GM21529 (cell line): ENCODE measurements at regions not wholly inside any gene's neighbourhood (a gene's known extent, or its start where the extent isn't known, plus 50 kb on each side); places are given as distances from the start of the nearest gene placed in this dataset.

ENCODE experiments used
- ATAC-seq: cut with Tn5 transposase; IDR thresholded peaks from one replicate; pipeline ENCODE4 v1.9.1; 2021; ENCODE audit not compliant: unreplicated experiment

DNA sequence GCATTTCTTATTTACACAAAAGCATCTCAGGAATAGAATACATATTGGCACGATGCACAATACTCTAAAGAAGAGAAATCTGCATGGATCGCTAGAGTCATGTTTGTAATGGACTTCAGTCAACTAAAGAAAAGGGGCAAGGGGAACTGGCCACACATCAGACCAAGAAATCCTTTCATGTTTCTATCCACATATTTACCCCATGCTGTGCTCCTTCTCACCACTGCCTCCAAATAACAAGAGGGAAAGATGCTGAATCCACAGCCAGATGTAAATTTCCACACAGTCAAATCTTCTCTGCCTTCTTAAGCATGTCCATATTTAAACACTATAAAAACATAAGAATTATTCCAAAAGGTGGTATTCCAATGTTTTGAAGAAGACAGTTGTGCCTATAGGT lies 67.6 kb downstream of the COX18 start:
- ATAC-seq, result no peak

DNA sequence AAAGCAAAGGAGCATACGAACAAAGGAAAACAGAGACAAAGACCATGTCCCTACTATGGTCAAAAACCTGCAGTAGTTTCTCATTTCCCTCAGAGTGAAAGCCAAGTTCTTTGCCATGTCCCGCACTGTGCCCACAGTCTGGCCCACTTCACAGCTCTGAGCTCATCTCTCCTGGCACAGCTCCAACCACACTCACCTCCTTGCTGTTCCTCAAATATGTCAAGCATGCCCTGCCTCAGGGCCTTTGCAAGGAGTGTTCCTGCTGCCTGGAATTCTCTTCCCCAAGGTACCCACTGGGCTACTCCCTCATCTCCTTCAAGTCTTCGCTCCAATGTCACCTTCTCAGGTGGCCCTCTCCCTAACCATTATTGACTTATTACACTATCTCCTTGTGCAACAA lies 72.1 kb downstream of the COX18 start:
- ATAC-seq, result no peak

DNA sequence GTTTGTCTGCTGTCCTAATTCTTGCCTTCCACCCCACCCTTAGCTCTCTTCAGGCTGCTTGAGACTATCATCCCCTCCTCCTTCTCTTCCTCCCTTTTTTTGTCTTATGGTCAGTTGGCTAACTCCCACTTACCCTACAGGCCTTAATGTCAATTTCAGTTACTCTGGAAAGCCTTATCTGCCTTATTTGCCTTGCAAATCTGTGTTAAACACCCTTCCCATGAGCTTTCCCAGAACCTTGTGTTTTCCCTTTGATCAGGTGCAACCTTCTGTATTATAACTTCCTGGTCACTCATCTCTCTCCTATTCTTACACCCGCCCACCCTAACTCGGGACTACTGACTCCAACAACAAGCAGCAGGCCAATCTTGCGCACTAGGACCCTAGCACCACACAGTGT lies 74.8 kb downstream of the COX18 start:
- ATAC-seq, result no peak

DNA sequence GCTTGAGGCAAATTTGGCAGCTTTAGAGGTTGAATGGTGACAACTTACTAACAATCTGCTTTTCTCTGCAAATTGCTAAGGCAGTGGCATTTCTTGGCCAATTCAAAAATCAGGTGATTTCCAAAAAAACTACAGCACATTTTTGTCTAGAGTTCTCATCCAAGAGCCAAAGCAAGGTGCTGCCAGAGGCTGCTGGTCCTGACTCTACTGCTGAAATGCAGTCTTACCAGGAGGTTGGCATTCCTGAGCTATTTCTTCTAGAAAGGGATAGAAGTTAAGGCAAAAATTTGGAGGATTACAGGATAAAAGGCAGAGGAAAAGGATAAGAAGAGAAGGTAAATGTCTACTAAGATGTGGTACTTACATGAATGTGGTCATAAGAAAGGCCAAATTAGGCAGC lies 75.6 kb downstream of the COX18 start:
- no peak for ATAC-seq

DNA sequence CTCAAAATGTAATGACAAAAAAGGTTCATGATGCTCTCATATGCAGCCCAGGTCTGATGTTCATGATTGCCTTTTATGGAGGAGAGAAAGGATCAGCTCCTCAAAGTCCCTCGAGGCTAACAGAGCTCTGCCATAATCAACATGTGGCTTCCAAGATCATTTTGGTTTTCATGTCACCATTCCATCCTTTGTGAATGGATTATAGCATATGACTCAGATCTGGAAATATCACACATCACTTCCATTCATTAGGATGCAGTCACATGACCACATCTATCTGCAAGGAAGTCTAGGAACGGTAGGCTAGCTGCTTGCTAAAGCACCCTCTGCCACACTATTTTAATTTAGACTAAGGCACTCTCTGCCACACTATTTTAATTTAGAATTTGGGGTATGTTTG lies 77.6 kb downstream of the COX18 start:
- no peak for ATAC-seq

DNA sequence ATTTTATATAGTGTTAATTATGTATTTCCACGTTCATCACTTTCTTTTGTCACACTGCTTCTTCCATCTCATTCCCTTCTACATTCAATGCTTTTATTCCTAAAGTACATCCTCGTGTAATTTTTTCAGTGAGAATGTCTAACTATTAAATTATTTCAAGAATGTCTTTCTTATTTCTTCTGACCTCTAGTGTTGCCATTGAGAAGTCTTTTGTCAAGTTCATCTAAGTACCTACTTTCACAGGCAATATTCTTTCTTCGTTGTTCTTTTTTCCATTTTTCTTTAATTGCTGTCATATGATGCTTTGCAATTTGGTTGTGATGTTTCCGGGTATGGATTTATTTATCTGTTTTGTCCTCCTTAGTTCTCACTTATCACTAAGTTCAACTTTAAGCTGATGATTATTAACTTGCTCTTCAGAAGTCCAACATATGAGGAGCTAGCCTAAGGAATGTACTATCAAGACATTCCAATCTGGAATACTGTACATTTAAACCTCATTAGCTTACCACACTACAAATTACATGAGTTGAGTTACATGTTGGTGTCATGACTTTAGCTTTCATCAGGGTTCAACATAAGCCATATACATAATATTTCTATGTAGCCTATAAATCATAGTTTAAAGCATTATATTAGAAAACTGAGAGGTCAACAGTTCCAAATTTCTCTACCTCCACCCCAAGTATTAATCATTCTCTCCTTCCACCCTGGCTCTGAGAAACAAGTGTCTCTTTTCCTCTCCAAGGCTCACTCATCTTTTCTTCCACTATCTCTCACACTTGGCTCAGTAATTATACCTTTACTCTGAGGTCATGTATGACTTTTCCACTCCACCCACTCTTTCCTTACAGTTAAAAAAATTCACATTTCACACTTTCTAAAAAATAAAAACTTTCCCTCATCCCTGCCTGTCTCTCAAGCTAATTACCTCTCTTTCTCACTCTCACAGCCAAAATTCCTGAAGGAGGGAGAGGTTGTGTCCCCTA lies 81.5 kb downstream of the COX18 start:
- no peak for ATAC-seq

DNA sequence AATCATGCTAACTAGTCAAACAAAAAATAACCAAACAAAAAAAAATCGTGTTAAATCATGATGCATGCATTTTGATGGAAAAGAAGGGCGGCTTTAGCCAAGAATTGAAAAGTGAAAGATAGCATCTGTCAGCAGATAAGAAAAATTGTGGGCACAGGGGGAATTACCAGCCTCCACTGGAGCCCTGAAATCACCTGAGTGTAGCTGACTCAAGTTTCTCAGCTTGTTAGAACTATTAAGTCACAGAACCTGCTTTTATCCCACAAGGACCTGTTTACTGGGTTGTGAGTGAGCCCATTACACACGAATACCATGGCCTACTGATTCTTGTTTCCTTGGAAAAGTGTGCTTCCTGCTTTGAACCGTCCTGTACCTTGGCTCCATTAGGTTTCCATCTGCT lies 85.2 kb downstream of the COX18 start:
- ATAC-seq, result no peak

DNA sequence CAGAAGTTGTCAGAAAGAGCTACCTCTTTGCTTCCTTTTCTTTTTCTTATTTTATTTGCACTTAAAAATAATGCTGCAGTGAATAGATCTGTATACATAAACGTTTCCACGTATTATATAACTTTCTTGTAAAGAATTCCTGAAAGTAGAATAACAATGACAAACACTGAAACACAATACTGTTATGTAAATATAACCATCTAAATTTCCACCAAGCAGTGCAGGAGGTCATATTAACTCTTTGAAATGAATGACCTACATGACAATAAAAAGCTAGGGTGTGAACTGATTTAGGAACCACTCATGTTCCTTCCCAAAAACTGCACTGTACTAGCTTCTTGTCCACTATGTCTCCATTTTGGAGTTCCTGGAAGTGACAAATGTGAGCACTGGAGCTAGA lies 85.8 kb downstream of the COX18 start:
- ATAC-seq, result no peak

DNA sequence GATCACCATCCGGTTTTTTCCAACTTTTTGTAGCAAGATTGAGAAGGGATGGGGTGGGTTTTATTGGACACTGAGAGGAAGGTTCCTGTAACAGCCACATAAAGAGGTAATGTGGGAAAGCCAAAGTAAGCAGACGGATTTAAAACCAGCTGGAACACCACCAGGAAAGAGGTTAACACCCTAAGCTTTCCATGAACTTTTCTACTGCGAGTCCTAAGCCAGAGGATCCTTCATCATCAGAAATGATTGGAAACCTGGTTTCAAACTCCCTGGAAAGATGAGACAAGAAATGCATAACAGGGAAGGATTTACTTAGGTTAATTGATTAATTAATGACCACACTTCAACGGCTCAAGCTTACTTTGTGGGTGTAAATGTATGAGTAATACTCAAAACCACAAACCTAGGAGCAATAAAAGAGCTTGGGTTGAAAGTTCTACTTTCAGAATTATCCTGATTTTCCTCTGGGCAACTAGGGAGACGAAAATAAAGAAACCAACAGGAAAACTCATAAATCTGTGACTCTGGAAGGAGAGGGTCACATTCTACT lies 91.5 kb downstream of the COX18 start:
- no peak for ATAC-seq

DNA sequence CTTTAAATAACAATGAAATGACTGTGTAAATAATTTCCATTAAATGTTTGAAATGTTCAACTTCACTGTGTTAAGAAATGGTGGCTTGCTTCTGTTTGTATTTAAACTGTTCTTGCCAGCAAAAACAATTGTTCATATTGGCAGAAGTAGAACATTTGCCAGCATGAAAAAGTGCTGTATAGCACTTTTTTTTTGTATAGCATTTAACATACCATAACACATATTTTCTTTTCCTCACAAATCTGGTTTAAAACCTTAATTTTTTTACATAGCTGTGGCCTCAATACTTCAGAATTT lies 94.1 kb downstream of the COX18 start:
- ATAC-seq, result no peak

DNA sequence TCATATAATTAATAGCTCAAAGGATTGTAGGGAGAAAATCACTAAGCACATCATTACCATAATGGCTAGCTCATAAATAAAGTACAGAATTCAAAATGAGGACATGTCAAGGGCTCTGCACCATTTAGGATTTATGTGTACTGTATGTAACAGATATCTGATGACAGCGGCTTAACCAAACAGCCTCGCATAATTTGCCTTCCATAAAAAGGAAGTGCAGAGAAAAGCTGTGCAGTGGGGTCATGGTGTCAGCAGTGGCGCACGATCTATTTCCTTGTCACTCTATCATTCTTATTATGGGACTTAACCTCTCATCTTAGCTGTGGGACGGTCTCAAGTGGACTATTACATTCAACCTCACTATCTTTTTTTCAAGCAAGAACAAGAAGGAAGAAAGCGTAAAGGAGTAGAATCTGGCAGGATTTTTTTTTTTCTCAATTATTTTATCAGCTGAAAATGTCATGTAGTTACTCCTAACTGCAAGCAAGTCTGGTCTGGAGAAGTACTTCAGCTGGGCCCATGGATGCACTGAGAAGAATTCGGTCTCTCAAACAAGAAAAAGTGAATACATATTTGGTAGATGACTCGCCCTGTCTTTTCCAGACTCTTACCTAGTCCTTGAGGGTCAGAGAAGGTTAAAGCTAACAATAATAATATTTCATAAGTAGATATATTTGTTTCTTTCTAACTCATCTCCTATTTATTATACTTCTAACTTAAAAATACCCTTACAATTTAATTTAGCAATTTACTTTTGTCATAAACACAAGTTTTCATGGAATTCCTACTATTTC lies 94.6 kb downstream of the COX18 start:
- no peak for ATAC-seq

DNA sequence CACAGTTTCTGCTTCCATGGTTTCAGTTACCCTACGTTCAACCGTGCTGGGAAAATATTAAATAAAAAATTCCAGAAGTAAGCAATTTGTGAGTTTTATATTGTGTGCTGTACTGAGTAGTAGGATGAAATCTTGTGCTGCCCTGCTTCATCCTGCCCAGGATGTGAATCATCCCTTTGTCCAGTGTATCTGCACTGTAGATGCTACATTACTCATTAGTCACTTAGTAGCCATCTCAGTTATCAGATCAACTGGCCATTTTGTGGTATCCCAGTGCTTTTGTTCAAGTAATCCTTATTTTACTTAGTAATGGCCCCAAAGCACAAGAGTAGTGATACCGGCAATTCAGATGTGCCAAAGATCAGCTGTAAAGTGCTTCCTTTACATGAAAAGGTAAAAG lies 97.9 kb downstream of the COX18 start:
- no peak for ATAC-seq

DNA sequence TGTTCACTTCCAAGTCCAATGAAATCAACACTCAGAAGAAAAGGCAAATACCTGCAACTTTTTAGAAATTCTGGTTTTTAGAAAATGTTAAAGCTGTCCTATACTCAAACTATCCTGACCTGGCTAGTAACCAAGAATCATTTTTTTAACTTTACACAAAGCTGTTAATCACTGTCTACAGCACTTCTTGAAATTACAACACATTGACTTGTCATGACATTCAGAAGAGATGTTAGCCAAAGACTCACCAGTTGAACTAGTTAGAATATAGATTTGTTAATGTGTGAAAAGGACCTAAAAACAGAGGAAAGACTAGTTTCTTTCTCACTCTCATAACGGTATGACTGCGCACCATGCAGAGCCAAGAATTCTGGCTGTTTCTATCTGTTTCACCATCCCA lies 98.8 kb downstream of the COX18 start:
- no peak for ATAC-seq

DNA sequence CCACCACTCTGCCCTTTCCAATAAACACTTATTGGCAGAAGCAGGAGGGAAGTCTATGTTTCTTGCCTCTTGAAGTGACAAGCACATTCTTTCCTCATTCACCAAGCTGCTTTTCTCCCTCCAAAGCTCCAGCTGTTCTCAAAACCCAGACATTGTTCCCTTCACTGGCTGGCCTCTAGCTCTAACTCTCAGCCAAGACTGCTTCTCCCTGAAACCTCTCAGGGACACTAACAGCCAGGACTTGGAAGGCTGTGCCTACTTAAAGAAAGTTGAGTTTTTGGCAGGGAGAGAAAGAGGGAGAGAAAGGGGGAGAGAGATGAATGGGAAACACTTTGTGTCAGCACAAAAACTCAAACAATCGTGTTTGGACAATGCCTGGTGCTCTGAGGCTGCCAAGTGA lies 99.5 kb downstream of the COX18 start:
- no peak for ATAC-seq

DNA sequence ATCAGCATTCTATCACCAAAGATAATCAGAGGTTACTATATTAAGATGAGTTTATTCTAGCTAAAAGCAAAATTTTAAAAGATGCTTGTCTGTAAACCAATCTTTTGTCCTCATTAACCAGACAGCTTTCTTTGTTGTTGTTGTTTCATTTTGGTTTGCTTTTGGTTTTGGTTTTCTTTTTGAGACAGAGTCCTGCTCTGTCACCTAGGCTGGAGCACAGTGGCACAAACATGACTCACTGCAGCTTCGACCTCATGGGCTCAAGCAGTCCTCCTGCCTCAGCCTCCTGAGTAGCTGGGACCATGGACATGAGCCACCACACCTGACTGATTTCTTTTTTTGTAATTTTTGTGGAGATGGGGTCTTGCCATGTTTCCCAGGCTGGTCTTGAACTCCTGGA lies 102.9 kb downstream of the COX18 start:
- peak; percentile 57 for ATAC-seq

DNA sequence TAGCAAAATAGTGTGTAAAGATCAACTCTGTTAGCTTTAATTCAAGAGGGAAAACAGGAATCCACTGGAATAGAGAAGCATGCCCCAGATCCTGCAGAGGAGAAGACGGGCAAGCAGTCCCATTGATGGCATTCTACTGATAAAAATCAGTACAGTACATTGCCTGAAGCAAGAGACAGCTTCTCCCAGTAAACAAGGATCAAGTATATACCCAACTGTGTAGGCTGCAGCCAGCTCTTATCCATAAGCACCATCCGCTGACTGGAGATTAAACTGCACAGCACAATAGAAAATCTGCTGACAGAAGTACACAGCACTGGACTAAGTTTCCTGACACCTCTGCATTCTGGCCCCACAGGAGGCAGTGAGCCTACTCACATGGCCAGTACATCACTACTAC lies 110.1 kb downstream of the COX18 start:
- no peak for ATAC-seq

DNA sequence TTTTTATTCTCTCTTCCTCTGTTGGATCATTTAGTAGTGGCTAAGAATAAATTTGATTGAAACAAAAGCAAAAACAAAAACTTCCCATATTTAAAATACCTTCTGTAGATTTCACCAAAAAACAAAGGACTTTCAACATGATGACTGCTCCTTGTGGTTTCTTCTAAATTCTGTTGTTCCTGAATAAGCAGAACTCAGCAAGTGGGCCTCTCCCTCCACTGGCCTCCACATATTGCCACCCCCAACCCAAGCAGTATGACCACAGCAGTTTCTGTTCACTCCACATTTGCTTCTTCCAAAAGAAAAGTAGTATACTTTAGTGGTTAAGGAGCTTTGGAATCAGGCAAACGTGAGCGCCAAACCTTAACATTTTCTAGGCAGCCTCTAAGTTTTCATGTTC lies 114.7 kb downstream of the COX18 start:
- no peak for ATAC-seq

DNA sequence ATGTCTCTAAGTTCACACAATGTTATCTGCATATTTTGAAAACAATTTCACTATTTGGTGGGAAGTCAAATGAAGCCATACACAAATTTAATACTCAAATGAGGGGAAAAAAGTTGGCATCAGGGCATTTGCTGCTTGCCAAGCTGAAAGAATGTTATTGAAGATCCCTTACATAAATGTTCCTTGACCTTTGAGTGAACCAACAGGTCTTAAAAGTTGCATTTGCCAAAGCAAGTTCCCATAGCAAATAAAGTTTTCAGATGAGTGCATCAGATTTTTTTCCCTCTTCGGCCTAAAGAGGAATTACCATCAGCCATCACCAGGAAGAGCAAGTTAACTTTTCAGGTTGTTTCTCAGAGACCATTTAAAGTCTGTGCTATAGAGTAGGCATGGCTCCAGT lies 115.9 kb downstream of the COX18 start:
- ATAC-seq, result no peak

DNA sequence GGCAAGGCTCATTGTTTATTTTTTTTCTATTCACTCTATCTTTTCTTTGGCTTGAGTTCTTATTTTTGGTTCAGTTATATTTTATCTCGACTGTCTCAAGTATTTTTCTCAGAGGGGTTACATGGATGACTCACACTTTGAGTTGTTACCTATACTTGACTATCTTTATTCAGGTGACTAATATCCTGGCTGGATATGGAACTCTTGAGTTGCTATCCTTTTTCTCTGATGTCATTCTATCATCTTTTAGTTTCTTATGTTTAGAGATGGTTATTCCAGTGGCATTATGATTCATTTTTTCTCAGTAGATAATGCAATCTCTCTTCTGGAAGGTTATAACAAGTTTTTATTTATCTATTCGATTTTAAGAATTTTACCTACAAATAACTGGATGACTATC lies 117.9 kb downstream of the COX18 start:
- no peak for ATAC-seq

DNA sequence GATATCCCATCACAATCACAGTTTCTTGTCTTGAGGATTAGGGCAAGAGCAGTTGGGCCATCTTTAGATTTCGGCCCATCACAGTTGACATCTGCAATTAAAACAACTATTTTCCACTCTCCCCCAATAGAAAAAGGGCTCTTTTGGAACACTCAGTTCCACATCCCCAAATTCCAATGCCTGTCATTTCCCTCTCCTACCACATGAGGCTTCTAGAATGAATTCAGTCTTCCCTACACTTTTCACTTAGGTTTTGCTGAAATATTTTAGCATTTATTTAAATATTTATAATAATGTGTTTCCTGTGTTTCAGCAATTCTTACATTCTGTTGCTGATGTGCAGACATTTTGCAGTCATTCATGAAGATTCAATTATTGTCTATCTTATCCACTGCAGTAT lies 118.4 kb downstream of the COX18 start:
- ATAC-seq, result no peak

DNA sequence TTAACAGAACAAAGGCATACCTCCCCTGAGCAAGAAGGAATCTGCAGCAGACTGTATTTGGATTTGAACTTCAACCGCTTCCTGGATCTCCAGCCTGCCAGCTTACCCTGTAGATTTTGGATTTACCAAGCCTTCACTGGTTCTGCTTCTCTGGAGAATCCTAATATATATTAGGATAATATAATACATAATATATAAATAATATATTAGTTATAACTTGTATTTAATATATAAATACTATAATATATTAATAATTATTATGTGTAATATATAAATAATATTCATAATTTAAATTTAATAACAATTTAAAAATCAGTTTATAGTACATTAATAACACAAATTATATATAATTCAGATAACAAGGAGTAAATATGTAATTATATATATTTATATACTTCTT lies 121.4 kb downstream of the COX18 start:
- ATAC-seq, result no peak

DNA sequence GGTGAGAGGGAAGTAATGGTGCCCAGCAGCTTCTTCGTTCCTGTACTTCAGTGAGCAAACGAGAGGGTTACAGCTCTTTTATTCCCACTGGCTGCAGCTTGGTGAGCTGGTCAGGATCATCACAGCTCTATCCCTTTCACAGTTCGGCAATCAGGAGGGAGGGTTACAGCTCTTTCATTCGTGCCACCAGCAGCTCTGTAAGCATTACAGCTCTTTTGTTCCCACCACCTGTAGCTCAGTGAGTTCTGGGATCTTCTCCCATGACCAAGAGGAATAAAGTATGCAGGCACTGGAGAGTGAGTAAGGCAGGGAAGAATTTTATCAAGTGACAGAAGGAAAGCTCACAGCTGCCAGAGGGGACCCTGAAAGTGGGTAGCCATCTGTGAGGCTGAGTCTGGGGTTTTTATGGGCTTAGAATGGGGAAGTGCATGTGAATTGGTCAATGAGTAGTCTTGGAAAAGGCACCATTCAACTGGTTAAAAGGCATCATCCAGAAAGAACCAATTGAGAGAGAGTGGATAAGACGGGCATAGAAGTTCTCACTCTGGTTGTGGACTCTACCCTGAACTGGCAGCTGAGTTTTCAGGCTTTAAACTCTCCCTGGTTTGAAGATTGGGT lies 123.7 kb downstream of the COX18 start:
- ATAC-seq, result no peak
